Psoas muscle (tissue), 7 donors: ENCODE measurements at regions not wholly inside any gene's neighbourhood (a gene's known extent, or its start where the extent isn't known, plus 50 kb on each side); places are given as distances from the start of the nearest gene placed in this dataset.

ENCODE experiments used
- ATAC-seq, 4 donors: fragments of 200-7000 bp; cut with Tn5 transposase; one replicate each; pipeline ENCODE4 v1.9.1; 2020; ENCODE audit warnings: moderate library complexity in 3 of 4, mild to moderate bottlenecking in 2 of 4
- DNase-seq, 2 donors: peaks; one replicate each; pipeline ENCODE4 v3.0.0-alpha.2; 2020
- H3K27ac ChIP-seq: fragments of 200-600 bp; one replicate; pipeline ENCODE4 v1.8.0; 2022
- H3K27me3 ChIP-seq, 3 donors: fragments of 200-600 bp in 1 of 3; one replicate each; pipeline versions ENCODE4 v1.6.1 to v1.8.0; 2013 to 2022; ENCODE audit warnings: low read length in 2 of 3, mild to moderate bottlenecking in 2 of 3, moderate library complexity in 1 of 3; ENCODE audit not compliant: insufficient read depth in 3 of 3
- H3K36me3 ChIP-seq, 2 donors: fragments of 200-600 bp in 1 of 2; one replicate each; pipeline versions ENCODE4 v1.6.1 to v1.8.0; 2013 to 2022; ENCODE audit warnings: low read depth in 1 of 2, mild to moderate bottlenecking in 1 of 2, moderate library complexity in 1 of 2; ENCODE audit not compliant: insufficient read depth in 1 of 2
- H3K4me1 ChIP-seq: fragments of 200-600 bp; one replicate; pipeline ENCODE4 v1.8.0; 2022
- H3K4me3 ChIP-seq: fragments of 200-600 bp; one replicate; pipeline ENCODE4 v1.8.0; 2022; ENCODE audit warnings: mild to moderate bottlenecking
- H3K9me3 ChIP-seq: fragments of 200-600 bp; one replicate; pipeline ENCODE4 v1.8.0; 2022
- CTCF ChIP-seq: fragments of 200-600 bp; IDR thresholded peaks from one replicate; pipeline ENCODE4 v1.8.0; 2022; ENCODE audit warnings: antibody characterized with exemption
- WGBS, 3 donors: extraction: QIAGEN DNeasy Blood & Tissue Kit; methylation state at CpG; one replicate each; pipeline versions ENCODE4 v1.1.6 to v1.1.7; 2013; 5-methylcytosine and 5-hydroxymethylcytosine counted together
- intact Hi-C, 2 donors: fragments of 100-400 bp; cut with DNase I; formaldehyde crosslinking; loops; one replicate each; pipeline versions ENCODE4 v1.11.0 to v1.14.2; 2022
- donor health status: healthy with polysubstance abuse.
- donor health status: DM: no; HTN: no; CAD: no; lungs with moderate emphysema.
- donor health status: Bipolar disorder and iron deficiency.
- donor health status: healthy.
- donor health status: DM: yes; HTN: yes; CAD: no.
- donor health status: DM: no; HTN: no; CAD: no.
- donor health status: DM: yes; HTN: yes; CAD: no.

GRCh38 chr6:71698702-71699101, 187.6 kb upstream of the RIMS1 start:
- no peak for DNase-seq
- Histone ChIP-seq H3K9me3 (peaks cover 12% of the 10 kb centered on the region), H3K27ac (no peak overlapping the region), H3K27me3 (no peaks in the 10 kb centered on the region), H3K4me3 (no peak overlapping the region), H3K36me3 (no peaks in the 10 kb centered on the region), H3K4me1 (no peaks in the 10 kb centered on the region)
- intact Hi-C loops = no loop called here
- WGBS, 3 donors = 88 to 90% (median 89%) methylated on average over 2 of the region's 2 CpGs
- no peak for TF ChIP-seq CTCF
- no peak for ATAC-seq

- ATAC-seq = no peak
- no peaks in the 10 kb centered on the region for H3K9me3 ChIP-seq
- H3K4me3 ChIP-seq = no peak overlapping the region
- no peaks in the 10 kb centered on the region for H3K4me1 ChIP-seq
- H3K36me3 ChIP-seq = no peaks in the 10 kb centered on the region
- intact Hi-C loops = no loop called here
- no peak overlapping the region for H3K27ac ChIP-seq
- TF ChIP-seq CTCF = no peak
- no peak for DNase-seq
- no peaks in the 10 kb centered on the region for H3K27me3 ChIP-seq
- WGBS, 3 donors = 17 to 30% (median 23%) methylated on average over 1 of the region's 1 CpG
These were observed 179.8 kb upstream of the RIMS1 start for GRCh38 chr6:71706523-71706922.

- H3K4me3 ChIP-seq = no peak overlapping the region
- no peaks in the 10 kb centered on the region for H3K9me3 ChIP-seq
- H3K36me3 ChIP-seq = no peaks in the 10 kb centered on the region
- intact Hi-C loops = no loop called here
- H3K27me3 ChIP-seq = no peaks in the 10 kb centered on the region
- H3K4me1 ChIP-seq = no peaks in the 10 kb centered on the region
- ATAC-seq = no peak
- no peak for DNase-seq
- H3K27ac ChIP-seq = no peak overlapping the region
- TF ChIP-seq CTCF = no peak
- 75 to 79% (median 78%) methylated on average over 3 of the region's 3 CpGs for WGBS, 3 donors
These were observed 179.3 kb upstream of the RIMS1 start for GRCh38 chr6:71707059-71707458.

- ATAC-seq (no peak), DNase-seq (no peak)
- Histone ChIP-seq H3K9me3 (no peaks in the 10 kb centered on the region), H3K27ac (no peak overlapping the region), H3K36me3 (no peaks in the 10 kb centered on the region), H3K4me3 (no peak overlapping the region), H3K27me3 (no peaks in the 10 kb centered on the region), H3K4me1 (no peaks in the 10 kb centered on the region)
- intact Hi-C loops = no loop called here
- 26 to 39% (median 34%) methylated on average over 3 of the region's 3 CpGs for WGBS, 3 donors
- TF ChIP-seq CTCF = no peak
These were observed 165.6 kb upstream of the RIMS1 start for GRCh38 chr6:71720705-71721104.

GRCh38 chr6:71721642-71722041, 164.7 kb upstream of the RIMS1 start:
- H3K4me3 ChIP-seq = no peak overlapping the region
- no peaks in the 10 kb centered on the region for H3K9me3 ChIP-seq
- no peaks in the 10 kb centered on the region for H3K36me3 ChIP-seq
- WGBS, 3 donors = 31 to 46% (median 36%) methylated on average over 1 of the region's 1 CpG
- ATAC-seq (no peak), DNase-seq (no peak)
- no peaks in the 10 kb centered on the region for H3K27me3 ChIP-seq
- no peak for TF ChIP-seq CTCF
- H3K4me1 ChIP-seq = no peaks in the 10 kb centered on the region
- intact Hi-C loops = no loop called here
- no peak overlapping the region for H3K27ac ChIP-seq
